ENCODE measurements at regions not wholly inside any gene's neighbourhood (a gene's known extent, or its start where the extent isn't known, plus 50 kb on each side); places are given as distances from the start of the nearest gene placed in this dataset.
"Not testable (repeated sequence)": the region's sequence is repeated elsewhere in the genome, so short reads cannot be mapped to it uniquely, and the experiment has no call there.

DNA sequence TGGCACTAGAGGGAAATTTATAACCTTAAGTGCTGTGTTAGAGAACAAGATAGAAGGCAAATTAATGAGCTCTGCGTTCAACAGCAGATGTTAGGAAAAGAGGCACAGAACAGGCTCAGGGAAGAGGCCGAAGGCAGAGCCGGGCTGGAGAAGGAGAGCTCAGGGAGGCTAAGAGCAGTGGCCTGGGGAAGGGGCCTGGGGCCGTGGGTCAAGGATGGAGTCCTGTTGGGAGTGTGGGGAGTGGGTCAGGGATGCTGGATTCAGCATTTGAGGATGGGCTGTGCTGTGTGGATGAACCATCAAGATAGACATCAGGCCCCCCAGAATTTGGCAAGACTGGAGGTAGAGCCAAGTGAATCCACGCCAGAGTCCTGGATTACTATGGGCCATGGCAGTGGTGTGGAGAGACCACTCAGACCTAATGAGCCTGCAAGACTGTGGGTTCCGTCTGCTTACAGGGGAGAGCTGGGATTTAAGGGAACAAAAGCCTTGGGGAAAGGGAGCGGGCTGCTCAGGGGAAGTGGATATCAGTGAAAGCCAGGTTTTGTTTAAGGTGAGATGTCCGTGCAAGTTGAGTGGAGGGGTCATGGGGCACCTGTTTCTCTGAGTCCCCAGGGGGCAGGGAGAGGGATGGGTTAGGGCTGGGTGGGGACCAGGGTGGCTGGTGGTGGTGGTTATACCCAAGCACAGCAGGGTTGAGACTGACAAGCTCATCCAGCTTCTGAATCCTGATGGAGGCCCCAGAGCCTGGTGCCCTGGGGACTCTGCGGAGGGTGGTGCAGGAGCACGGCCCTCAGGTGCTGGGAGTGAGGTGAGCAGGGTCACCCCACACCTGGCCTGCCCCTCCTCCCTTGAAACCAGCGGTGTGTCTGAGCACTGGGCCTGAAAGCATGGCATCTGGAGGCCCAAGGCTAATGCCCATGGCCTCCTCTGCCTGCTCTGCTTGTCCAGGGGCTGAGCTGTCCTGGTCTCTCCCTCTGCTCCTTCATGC, 101.7 kb downstream of the BMS1 start:
- DNase-seq (ENCODE audit: low spot score) = no peak
- intact Hi-C loops (cut with DNase I) = no loop called here

GRCh38 chr10:42885491-42886270, 103.1 kb downstream of the BMS1 start:
- no peak for DNase-seq (ENCODE audit: low spot score)
- intact Hi-C loops (cut with DNase I) = no loop called here

DNA sequence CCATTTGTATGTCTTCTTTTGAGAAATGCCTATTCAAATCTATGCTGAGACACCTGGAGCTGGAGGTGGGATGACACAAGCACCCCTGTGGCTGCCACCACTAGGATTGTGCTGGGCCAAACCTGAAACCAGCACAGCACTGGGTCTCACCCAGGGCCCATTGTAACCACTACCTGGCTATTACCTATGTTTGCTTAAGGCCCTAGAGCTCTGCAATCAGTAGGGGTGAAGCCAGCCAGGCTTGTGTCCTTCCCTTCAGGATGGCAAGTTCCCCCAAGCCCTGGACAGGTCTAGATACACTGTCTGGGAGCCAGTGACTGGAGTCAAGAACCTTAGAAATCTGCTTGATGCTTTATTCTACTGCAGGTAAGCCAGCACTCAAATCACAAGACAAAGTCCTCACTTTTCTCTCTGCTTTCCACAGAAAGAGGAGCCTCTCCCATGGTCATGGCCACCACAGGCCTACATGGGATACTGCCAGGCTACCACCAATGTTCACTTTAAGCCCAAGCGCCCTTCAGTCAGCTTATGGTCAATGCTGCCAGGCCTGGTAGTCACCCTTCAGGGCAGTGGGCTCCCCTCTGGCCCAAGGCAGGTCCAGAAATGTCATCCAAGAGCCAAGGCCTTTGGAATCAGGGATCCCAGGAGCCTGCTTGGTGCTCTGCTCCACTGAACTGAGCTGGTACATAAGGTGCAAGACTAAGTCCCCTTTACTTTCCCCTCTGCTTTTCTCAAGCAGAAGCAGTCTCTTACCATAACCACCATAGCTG, 105.3 kb downstream of the BMS1 start:
- intact Hi-C loops (cut with DNase I) = no loop called here
- DNase-seq (ENCODE audit: low spot score) = peak; percentile 39

DNA sequence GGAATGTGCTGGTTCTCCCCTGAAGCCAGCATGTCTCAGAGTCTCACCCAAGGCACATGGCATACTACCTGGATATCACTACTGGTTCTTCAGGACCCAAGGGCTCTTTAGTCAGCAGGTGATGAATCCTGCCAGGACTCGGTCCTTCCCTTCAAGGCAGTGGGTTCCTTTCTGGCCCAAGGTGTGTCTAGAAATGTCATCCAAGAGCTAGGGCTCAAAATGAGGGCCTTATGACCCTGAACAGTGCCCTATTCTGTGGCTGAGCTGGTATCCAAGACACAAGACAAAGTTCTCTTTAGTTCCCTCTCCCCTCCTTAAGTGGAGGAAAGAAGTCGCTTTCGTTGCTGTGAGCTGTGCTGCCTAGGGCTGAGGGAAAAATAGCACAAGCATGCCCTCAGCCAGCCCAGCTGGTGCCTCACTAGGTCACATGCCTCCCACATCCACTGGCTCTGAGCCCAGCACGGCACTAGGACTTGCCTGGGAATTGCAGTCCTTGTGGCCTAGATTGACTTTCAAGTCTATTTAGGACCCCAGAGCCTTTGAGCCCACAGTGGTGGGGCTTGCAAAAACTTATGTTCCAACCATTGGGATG, 106.0 kb downstream of the BMS1 start:
- DNase-seq (ENCODE audit: low spot score) = peak; percentile 29
- intact Hi-C loops (cut with DNase I) = no loop called here

DNA sequence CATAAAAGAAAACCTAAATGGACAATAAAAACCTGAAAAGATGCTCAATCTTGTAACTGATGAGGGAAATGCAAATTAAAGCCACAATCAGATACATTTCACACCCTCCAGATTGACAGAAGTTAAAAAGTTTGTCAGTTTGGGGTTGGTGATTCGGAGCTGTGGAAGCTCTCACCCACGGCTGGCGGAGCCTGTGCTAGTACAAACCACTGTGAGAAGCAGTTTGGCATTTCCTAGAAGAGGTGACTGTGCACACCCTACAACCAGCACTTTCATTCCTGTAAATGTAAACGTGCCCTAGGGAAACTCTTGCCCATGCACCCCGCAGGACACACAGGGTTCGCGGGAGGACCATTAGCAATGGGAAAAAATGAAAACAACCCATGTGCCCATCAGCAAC, 114.1 kb downstream of the BMS1 start:
- intact Hi-C loops (cut with DNase I) = no loop called here
- no peak for DNase-seq (ENCODE audit: low spot score)

DNA sequence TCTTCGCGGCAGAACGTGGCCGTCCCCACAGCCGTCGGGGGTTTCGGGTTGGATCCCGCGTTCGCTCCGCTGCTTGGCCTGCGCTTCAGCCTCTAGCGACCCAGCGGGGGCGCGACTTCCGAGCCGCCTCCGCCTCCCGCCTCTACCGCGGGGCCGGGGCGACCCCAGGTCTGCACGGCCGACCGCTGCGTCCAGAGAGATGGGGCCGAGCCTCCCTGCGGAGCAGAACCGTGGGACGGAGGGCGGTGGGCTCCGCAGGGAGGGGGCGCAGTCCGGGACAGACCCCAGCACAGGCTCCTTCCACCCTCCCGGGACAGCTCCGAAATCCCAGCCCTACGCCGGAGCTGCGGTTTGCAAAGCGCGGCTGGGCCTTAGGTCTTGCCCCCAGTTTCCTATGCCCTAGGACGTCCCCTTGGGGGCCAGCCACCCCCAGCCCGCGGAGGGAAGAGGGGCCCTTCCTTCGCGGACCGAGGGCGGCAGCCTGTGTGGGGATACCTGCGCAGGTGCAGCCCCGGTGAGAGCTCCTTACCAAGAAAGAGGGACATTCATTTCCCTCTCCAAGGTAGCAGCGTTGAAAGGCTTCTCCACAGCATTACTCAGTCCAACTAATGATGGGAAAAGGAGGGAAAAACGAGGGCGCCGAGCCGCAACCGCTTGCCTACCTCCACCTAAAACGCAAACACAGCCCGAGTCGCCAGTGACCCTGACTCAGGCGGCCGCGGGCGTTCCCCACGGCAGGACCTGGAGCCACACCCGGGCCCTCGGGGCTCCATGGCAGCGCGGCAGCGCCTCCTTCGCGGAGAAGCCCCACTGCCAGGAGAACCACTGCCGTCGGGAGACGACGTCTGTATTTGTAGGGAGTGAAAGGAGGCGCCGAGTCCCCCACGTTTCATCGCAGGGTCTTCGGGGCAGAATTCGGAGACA, 115.7 kb downstream of the BMS1 start:
- intact Hi-C loops (cut with DNase I) = no loop called here
- DNase-seq (ENCODE audit: low spot score) = no peak

DNA sequence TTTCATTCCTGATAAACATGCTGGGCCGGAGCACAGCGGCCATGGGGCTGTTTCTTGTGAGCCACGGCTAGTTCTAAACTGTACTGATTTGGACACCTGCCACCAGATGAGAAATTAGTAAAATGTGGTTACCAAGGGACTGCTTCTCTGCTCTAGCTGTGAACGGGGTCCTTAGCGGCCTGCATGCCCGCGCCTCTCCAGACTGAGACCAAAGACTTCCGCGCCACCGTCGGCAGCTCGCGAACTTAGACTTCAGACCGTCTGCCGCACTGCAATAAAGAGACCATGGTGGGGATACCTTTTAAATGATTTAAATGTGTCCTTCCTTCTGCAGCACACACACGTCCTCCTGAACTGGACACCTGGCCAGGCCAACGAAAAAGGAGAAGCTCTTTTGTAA, 116.4 kb downstream of the BMS1 start:
- no peak for DNase-seq (ENCODE audit: low spot score)
- intact Hi-C loops (cut with DNase I) = no loop called here

DNA sequence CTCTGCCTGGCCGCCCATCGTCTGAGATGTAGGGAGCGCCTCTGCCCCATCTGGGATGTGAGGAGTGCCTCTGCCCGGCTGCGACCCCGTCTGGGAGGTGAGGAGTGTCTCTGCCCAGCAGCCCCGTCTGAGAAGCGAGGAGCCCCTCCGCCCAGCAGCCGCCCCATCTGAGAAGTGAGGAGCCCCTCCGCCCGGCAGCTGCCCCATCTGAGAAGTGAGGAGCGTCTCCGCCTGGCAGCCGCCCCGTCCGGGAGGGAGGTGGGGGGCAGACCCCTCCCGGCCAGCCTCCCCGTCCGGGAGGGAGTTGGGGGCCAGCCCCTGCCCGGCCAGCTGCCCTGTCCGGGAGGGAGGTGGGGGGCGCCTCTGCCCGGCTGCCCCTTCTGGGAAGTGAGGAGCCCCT, 117.8 kb downstream of the BMS1 start:
- intact Hi-C loops (cut with DNase I) = not testable (repeated sequence)

DNA sequence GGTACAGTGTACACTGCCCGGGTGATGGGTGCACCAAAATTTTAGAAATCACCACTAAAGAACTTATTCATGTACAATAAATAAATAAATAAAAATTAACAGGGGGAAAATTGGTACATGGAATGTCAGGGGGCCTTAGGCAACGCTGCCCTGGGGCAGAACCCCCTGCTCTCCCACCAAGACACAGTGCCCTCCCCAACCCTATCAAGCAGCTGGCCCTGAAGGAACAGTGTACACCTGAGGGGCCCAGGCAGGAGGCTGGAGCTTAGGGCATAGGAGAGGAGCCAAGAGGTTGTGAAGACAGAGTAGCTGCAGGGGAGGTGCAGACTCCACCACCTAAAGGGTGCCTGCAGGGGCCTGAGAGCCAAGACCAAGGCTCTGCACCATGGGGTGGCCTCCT, 128.8 kb downstream of the BMS1 start:
- intact Hi-C loops (cut with DNase I) = no loop called here
- DNase-seq (ENCODE audit: low spot score) = no peak

More for the DNA sequence above, 117.8 kb downstream of the BMS1 start:
- not testable (repeated sequence) for DNase-seq (ENCODE audit: low spot score)

DNA sequence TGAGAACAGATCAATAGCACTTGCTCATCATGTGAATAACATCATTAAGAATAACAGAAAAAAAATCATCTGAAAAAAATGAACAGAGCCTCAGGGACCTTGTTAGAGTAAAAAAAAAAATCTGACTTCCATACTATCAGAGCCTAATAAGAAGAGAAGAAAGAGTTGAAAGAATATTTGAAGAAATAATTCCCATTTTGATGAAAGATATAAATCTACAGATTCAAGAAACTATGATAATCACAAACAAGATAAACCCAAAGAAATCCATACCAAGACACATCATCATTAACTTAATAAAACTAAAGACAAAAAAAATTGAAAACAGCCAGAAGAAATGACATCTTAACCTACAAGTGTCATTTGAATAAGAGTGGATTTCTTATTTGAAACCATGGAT, 134.4 kb downstream of the BMS1 start:
- DNase-seq (ENCODE audit: low spot score) = no peak

DNA sequence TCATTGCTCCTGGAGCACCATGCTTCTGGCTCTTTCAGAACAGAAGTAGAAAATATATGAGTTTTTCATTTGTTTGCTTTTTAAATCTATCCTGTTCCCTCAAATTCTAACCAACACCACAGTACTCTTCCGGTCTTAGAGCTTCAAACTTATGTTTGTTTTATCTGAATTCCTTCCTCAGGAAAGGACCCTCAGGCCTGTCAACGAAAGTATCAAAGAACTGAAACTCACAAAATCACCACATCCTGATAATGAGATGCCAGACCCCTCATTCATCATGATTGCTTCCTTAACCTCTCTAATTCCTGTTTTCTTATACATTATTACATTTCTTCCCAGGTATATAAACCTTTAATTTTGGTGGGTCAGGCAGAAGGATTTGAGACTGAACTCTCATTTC, 135.2 kb downstream of the BMS1 start:
- DNase-seq (ENCODE audit: low spot score) = no peak
- intact Hi-C loops (cut with DNase I) = no loop called here

More for the DNA sequence above, 134.4 kb downstream of the BMS1 start:
- intact Hi-C loops (cut with DNase I) = no loop called here

- intact Hi-C loops (cut with DNase I) = no loop called here
These were observed 139.4 kb downstream of the BMS1 start for GRCh38 chr10:42921951-42922350.

DNA sequence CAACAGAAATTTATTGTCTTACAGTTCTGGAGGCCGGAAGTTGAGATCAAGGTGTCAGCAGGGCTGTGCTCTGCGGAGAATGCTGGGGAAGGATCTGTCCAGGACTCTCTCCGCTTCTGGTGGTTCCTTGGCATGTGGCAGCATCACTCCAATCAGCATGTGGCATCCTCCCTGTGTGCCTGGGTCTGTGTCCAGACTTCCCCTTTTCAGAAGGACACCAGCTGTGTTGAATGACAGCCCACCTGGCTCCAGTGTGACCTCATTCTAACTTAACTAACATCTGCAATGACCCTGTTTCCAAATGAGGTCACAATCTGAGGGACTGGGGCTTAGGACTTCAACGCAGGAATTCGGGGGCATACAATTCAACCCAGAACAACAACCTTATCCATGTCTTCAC, 141.9 kb downstream of the BMS1 start:
- DNase-seq (ENCODE audit: low spot score) = no peak
- intact Hi-C loops (cut with DNase I) = no loop called here

More at GRCh38 chr10:42921951-42922350, 139.4 kb downstream of the BMS1 start:
- no peak for DNase-seq (ENCODE audit: low spot score)

DNA sequence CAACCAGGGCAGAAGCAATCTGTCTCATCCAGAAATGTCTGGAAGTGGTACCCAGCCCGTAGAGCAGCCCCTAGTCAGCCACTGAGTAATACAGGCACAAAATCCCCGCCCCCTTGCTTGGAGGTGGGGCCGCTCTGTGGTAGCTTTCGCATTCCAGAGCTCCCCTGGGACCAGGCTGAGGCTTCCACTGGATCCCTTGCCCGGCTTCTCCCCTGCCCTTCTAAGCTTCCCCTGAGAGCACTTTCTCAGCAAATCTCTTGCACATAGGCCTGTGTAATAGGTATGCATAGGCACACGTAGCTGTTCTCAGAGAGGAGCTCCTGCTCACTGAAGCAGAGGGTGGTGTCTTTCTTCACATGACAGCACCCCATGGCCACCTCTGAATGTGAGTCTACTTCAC, 144.2 kb downstream of the BMS1 start:
- intact Hi-C loops (cut with DNase I) = no loop called here
- DNase-seq (ENCODE audit: low spot score) = no peak

- intact Hi-C loops (cut with DNase I) = no loop called here
- DNase-seq (ENCODE audit: low spot score) = no peak
These were observed 145.5 kb downstream of the BMS1 start for GRCh38 chr10:42928064-42928463.

GRCh38 chr10:42929236-42929635, 146.6 kb downstream of the BMS1 start:
- intact Hi-C loops (cut with DNase I) = no loop called here

DNA sequence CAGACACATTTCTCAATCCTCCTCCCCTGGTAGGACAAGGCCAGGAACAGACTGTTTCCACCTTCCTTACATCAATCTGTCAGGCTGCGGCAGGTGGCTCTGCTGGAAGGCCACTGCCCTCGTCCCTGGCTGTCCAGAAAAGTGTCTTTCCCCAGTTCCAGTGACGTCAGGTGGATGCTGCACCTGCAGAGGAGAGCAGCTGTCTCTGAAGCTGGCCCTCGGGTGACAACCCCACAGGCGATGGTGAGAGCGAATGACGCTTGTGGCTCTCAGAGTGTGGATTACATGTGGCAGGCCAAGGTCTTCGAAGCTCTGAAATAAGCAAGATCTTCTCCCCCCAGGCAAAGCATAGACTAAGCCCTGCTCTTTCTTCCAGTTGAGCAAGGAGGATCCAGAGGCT, 146.9 kb upstream of the RET start:
- intact Hi-C loops (cut with DNase I) = no loop called here
- no peak for DNase-seq (ENCODE audit: low spot score)

More at GRCh38 chr10:42929236-42929635, 146.6 kb downstream of the BMS1 start:
- DNase-seq (ENCODE audit: low spot score) = no peak

- DNase-seq (ENCODE audit: low spot score) = no peak
- intact Hi-C loops (cut with DNase I) = no loop called here
These were observed 146.2 kb upstream of the RET start for GRCh38 chr10:42930516-42931192.

Measured in cardiac septum (tissue), 1 donor.